HG03575 (cell line): ENCODE measurements at regions not wholly inside any gene's neighbourhood (a gene's known extent, or its start where the extent isn't known, plus 50 kb on each side); places are given as distances from the start of the nearest gene placed in this dataset.

Experiments used
- ATAC-seq: cut with Tn5 transposase; IDR thresholded peaks from one replicate; pipeline ENCODE4 v1.9.1; 2021; ENCODE audit not compliant: unreplicated experiment, insufficient number of reproducible peaks, low FRiP score; ENCODE audit errors: extremely low read depth

DNA sequence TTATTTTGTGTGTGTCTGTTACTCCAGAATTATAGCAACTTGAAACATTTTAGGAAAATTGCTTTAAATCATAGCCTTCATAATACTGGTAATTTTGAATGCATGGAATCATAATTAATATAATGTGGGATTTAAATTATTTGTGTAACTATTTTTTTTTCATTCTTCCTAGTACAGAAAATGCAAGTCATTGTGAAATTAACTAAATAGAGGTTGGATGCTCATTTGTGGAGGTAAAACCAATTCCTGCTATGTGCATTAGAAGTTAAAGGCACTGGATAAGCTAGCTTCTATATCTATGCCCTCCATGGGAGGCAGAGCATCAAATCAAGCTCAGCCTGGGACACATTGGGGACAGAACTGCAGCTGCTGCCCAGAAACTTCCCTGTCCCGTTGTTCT lies 1048.5 kb upstream of the PABPC4L start:
- ATAC-seq = no peak

DNA sequence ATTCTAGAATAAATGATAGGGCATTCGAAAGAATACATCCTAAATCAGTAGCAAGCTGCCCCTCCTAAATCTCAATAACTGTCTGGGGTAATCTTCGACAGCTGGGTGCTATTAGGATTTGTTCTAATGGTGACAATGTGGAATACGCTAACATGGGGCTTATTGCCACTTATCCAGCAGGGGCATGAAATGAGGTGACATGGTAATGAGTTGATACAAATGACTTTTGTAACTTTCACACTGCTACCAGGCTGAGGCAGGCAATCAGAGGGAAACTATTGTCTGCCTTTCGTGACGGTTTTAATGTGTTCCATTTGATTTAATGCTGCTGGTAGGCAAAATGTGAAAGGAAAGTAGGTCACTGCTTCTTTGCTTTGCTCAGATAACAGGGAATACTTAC lies 1047.4 kb upstream of the PABPC4L start:
- ATAC-seq = no peak

DNA sequence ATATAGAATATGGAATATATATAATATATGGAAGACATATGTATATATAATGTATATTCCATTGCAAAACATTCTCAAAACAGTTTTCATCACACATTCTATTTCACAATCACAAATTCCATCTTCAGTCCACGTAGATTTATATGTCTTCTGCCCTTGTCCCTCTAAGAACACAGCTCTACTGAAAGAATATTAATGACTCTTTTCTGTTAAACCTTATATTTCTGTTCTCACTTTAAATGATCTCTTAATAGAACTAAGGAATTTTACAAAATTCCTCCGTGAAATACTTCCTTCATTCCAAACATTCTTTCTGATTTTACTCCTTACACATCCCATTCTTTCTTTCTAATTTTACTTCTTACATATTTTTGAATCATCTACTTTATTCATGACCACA lies 1043.1 kb upstream of the PABPC4L start:
- no peak for ATAC-seq

DNA sequence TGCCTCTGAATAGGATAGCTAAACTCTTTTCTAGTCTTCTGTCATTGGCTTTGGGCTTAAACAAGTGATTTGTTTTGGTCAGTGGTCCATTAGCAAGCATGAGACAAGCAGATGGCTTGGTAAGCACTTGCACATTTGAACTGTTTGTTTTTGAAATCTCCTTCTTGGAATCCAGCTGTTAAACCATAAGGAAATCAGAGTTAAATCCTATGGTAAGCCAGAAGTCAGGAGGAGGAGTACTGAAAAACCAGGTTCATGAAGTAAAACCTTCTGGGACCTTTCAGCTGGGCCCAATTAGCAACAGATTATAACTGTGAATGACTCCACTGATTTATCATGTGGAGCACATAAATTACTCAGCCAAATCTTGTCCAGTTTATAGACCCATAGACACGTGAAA lies 1042.5 kb upstream of the PABPC4L start:
- ATAC-seq = no peak

GRCh38 chr4:135240796-135241195 lies 1039.2 kb upstream of the PABPC4L start:
- ATAC-seq = no peak

GRCh38 chr4:135239964-135240363 lies 1038.4 kb upstream of the PABPC4L start:
- no peak for ATAC-seq

DNA sequence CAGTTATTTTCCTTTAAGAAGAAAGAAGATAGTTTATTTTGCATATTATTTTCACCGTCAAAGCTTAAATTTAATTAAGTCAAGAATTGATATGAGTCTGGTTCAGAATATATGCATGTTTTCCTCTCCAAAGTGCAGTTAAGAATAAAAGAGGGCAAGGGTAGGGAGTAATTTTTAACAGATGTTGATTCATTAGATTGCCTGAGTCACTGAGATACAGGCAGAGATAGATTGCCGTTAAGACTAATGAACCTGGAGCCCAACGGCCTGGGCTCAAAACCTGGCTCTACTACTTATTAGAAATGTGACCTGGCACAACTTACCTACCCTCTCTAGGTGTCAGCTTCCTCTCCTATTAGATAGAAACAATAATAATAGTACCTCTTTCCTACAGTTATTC lies 1037.4 kb upstream of the PABPC4L start:
- no peak for ATAC-seq

DNA sequence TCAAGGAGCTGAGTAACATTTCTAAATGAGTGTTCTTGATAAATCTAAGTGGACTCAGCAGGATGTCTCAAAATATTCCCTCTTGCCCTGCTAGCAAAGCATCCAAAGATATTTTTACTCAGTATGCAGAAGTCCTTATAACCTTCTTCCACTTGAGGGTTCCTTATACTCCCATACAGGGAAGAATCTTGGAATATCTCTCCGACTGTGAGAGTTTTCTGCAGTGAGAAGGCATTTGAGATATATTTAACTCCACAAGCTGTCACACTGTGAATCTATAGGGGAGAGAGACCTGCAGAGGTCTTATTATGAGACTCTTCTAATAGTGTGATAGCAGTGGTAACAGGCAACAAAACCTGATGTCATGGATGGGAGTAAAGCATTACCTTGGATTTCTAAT lies 1034.5 kb upstream of the PABPC4L start:
- ATAC-seq = no peak

DNA sequence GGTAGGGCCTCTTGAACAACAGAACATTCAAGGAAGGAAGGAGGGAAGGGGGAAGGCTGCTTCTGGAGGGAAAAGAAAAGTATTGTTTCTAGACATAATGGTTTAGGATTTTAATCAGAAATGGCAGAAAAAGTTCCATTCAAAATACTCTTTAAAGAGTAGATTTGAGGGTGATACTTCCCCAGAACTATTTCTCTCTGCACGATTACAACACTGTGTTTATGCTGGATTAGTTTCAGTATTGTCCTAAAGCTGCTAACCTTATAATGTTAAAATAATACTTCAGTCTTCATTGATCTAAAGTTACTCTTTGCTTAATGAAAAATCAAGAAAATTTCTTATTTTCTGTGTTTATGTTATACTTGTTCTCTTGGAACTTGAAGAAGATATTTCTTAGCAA lies 1026.3 kb upstream of the PABPC4L start:
- no peak for ATAC-seq

DNA sequence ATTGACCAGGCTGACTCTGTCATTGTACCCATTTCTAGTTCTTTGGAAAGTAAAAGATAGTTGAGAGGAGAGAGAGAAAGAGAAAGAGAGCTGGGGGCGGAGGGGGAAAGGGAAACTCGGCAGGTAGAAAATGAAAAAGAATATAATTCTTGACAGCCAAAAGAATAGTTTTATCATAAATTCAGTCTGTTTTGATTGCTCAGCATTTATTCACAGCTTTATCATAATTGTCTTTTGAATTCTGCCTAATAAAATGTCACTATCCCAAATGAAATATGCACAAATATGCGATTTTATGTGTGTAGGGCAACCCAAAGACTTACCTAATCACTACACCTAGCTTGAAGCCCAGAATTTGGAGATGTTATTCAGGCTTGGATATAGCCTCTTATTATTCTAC lies 1024.0 kb upstream of the PABPC4L start:
- no peak for ATAC-seq

GRCh38 chr4:135210341-135210740 lies 1008.8 kb upstream of the PABPC4L start:
- ATAC-seq = no peak

GRCh38 chr4:135207531-135207930 lies 1005.9 kb upstream of the PABPC4L start:
- no peak for ATAC-seq

GRCh38 chr4:135204311-135204710 lies 1002.7 kb upstream of the PABPC4L start:
- ATAC-seq = no peak

- ATAC-seq = no peak
These were observed 999.5 kb upstream of the PABPC4L start for GRCh38 chr4:135201081-135201480.

- no peak for ATAC-seq
These were observed 996.1 kb upstream of the PABPC4L start for GRCh38 chr4:135197641-135198040.

DNA sequence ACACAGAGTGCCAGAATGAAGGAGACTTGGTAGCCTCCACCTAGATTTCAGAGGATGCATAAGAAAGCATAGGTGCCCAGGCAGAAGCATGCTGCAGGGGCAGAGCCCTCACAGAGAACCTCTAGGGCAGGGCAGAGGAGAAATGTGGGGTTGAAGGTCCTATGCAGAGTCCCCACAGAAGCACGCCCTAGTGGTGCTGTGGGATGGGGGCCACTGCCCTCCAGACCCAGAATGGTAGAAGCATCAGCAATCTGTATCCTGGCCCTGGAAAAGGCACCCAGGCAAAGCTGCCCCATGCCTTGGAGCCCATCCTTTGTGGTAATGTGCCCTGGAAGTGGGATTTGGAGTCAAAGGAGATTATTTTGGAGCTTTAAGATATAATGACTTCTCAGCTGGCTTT lies 992.9 kb upstream of the PABPC4L start:
- no peak for ATAC-seq

- ATAC-seq = no peak
These were observed 991.4 kb upstream of the PABPC4L start for GRCh38 chr4:135192751-135193535.

GRCh38 chr4:135191596-135191995 lies 990.0 kb upstream of the PABPC4L start:
- ATAC-seq = no peak

GRCh38 chr4:135186002-135186401 lies 984.4 kb upstream of the PABPC4L start:
- no peak for ATAC-seq

DNA sequence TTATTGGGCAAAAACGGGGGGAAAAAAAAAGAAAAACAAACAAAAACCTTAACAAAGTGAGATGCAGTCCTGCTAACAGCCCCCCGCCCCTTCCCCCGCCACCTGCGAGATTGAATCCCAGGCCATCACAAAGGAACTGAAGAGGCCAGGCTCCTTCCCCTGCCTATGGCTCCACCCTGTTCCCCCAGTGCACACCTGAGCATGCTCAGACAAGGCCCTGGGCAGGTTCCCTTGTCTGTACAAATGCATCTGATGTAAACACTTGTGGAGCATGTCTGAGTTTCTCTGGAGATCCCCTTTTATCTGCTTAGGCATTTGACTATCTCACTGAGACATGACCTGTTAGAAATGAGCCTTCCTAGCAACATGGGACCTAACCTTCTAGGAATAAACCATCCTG lies 983.7 kb upstream of the PABPC4L start:
- no peak for ATAC-seq

- no peak for ATAC-seq
These were observed 983.1 kb upstream of the PABPC4L start for GRCh38 chr4:135184715-135185114.
